Peyer's patch (tissue), 4 donors: ENCODE measurements at regions not wholly inside any gene's neighbourhood (a gene's known extent, or its start where the extent isn't known, plus 50 kb on each side); places are given as distances from the start of the nearest gene placed in this dataset.

ENCODE experiments used
- CTCF ChIP-seq, 6 experiments: fragments of 450-650 bp in 4 of 6; fragments of 200-600 bp in 2 of 6; sonication (generic) in 1 of 6; IDR thresholded peaks; one replicate each; pipeline ENCODE4 v1.5.1; 2017 to 2019; ENCODE audit warnings: antibody characterized with exemption in 6 of 6, mild to moderate bottlenecking in 3 of 6, moderate library complexity in 1 of 6
- POLR2A ChIP-seq, 2 donors: fragments of 450-650 bp; IDR thresholded peaks; one replicate each; pipeline ENCODE4 v1.5.1; 2017; ENCODE audit warnings: antibody characterized with exemption in 2 of 2, mild to moderate bottlenecking in 2 of 2, moderate library complexity in 2 of 2

- TF ChIP-seq CTCF (IDR thresholded peaks at IDR 0.05) (no peak), POLR2A (IDR thresholded peaks at IDR 0.05) (no peak)
Observed at GRCh38 chr18:45378308-45378707, 237.0 kb upstream of the SLC14A2 start.
